ENCODE measurements at regions not wholly inside any gene's neighbourhood (a gene's known extent, or its start where the extent isn't known, plus 50 kb on each side); places are given as distances from the start of the nearest gene placed in this dataset.

DNA sequence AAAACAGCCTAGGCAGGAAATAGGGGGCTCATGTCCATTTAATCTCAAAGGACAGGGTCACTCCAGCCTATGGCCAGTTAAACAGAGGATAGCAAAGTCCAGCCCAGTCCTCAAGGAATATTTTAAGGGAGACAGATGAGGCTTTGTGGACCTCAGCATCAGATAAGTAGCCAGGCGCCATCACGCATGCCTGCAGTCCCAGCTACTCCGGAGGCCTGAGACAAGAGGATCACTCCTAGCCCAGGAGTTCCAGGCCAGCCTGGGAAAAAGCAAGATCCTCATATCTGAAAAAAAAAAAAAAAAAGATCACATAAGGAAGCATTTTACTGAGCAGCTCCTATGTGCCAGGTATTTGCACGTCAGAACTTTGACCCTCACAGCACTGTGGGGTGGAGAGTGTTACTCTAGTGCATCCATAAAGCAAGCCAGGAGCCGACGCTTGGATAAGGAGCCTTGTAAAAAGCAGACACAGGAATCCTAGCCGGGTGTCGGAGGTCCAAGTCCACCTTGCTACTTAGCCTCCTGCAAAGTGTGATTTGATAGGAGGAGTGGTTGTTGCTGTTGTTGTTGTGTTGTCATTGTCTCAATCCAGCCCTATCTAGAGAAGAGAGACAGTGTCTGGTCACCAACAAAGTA, 61.8 kb upstream of the DOCK1 start:
- TF ChIP-seq, protein P1, sequence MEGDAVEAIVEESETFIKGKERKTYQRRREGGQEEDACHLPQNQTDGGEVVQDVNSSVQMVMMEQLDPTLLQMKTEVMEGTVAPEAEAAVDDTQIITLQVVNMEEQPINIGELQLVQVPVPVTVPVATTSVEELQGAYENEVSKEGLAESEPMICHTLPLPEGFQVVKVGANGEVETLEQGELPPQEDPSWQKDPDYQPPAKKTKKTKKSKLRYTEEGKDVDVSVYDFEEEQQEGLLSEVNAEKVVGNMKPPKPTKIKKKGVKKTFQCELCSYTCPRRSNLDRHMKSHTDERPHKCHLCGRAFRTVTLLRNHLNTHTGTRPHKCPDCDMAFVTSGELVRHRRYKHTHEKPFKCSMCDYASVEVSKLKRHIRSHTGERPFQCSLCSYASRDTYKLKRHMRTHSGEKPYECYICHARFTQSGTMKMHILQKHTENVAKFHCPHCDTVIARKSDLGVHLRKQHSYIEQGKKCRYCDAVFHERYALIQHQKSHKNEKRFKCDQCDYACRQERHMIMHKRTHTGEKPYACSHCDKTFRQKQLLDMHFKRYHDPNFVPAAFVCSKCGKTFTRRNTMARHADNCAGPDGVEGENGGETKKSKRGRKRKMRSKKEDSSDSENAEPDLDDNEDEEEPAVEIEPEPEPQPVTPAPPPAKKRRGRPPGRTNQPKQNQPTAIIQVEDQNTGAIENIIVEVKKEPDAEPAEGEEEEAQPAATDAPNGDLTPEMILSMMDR (IDR thresholded peaks at IDR 0.05) = no peak
- TF ChIP-seq EZH2 (IDR thresholded peaks at IDR 0.05) (no peak), EZH2phosphoT487 (IDR thresholded peaks at IDR 0.05) (no peak)

Measured in neural progenitor cell (in vitro differentiated cells).